ENCODE measurements at regions not wholly inside any gene's neighbourhood (a gene's known extent, or its start where the extent isn't known, plus 50 kb on each side); places are given as distances from the start of the nearest gene placed in this dataset.

DNA sequence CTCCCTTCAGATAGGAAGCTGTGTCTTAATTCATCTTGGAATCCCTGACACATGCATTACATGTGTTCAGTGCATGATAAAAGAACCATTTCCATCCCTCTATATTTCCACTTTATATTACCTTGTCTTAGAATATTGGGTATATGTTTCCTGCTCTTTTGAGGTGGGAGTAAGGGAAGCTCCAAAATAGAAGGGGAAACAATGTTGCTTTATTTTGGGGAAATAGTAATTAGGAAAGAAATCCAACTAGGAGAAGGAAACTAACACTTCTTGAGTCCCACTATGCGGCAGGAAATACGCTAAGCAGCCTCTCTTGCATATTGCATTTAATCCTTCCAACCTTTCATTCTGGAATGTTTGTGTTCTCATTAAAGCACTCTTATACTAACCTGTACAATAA is 89.4 kb upstream of the VAV3 start:
- no peak for DNase-seq (ENCODE audit: low read depth)
- no peak overlapping the region for H3K27ac ChIP-seq (ENCODE audit: low read depth, low read length)
- TF ChIP-seq EZH2 (IDR thresholded peaks at IDR 0.05; ENCODE audit: insufficient read depth, low read length) (no peak), CTCF (IDR thresholded peaks at IDR 0.05; ENCODE audit: insufficient read depth, low read depth, low read length) (no peak)
- no peaks in the 10 kb centered on the region for H3K36me3 ChIP-seq (ENCODE audit: insufficient read depth, low read length)
- H3K4me3 ChIP-seq (ENCODE audit: insufficient read depth, low read depth, low read length) = no peak overlapping the region
- H3K27me3 ChIP-seq (ENCODE audit: insufficient read depth, low read length) = no peaks in the 10 kb centered on the region
- Mint-ChIP-seq H3K27ac (ENCODE audit: unreplicated experiment) (no peak overlapping the region), H3K36me3 (ENCODE audit: low read depth, unreplicated experiment) (no peaks in the 10 kb centered on the region), H3K9me3 (ENCODE audit: unreplicated experiment) (peaks cover 3% of the 10 kb centered on the region), H3K27me3 (ENCODE audit: low read depth, unreplicated experiment) (no peaks in the 10 kb centered on the region), H3K4me3 (ENCODE audit: unreplicated experiment) (no peak overlapping the region), H3K4me1 (ENCODE audit: low read depth, unreplicated experiment) (peaks cover 29% of the 10 kb centered on the region)
- H3K4me1 ChIP-seq (ENCODE audit: insufficient read depth, low read length) = peaks cover 3% of the 10 kb centered on the region
- no peak overlapping the region for H2AFZ ChIP-seq (ENCODE audit: low read depth, low read length)
- no peaks in the 10 kb centered on the region for H3K9me3 ChIP-seq (ENCODE audit: insufficient read depth, low read depth, low read length)
- no peak overlapping the region for H3K4me2 ChIP-seq (ENCODE audit: low read length)
- no peaks in the 10 kb centered on the region for H4K20me1 ChIP-seq (ENCODE audit: insufficient read depth, low read length)
- FAIRE-seq = no peak
- H3K79me2 ChIP-seq (ENCODE audit: insufficient read depth, low read length) = no peaks in the 10 kb centered on the region
- H3K9ac ChIP-seq (ENCODE audit: low read length) = no peak overlapping the region

DNA sequence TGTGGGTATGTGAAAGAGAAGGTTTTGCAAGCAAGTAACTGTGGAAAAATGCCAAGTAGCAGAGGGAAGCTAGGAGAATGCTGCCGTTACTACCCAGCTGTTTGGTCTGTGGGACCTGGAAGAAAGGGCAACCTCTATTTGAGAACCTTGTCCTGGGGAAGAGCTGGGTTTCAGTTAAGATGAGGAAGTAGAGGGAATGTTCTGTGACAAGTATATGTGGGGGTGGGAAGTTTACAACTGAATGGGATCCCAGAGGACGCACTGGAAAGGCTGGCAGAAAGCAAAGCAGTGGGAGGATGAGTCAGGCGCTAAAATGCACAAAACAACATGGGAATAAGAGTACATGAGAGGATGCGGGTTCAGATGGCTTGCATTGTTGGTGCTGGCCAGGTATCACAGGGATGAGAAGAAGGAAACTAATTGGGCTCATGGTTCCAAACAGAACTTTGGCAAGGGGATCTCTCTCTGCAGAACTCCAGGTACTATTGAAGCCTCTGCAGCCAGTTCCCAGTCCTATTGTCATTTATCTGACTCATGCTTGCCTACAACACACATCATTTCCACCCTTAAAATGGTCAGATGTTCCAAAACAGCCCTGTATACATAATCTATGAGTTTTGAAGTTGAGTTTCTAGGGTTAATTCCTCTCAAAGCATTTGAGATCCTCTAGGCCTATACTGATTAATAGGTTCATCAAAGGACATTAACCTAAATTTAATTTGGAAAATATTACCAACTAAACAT is 88.5 kb upstream of the VAV3 start:
- Histone ChIP-seq H3K9me3 (ENCODE audit: insufficient read depth, low read depth, low read length) (peaks cover 3% of the 10 kb centered on the region), H4K20me1 (ENCODE audit: insufficient read depth, low read length) (no peaks in the 10 kb centered on the region), H3K4me2 (ENCODE audit: low read length) (peak overlapping the region; percentile 35), H3K4me1 (ENCODE audit: insufficient read depth, low read length) (peaks cover 4% of the 10 kb centered on the region), H2AFZ (ENCODE audit: low read depth, low read length) (peak overlapping the region; percentile 16), H3K79me2 (ENCODE audit: insufficient read depth, low read length) (no peaks in the 10 kb centered on the region), H3K36me3 (ENCODE audit: insufficient read depth, low read length) (no peaks in the 10 kb centered on the region), H3K4me3 (ENCODE audit: insufficient read depth, low read depth, low read length) (no peak overlapping the region), H3K27me3 (ENCODE audit: insufficient read depth, low read length) (no peaks in the 10 kb centered on the region), H3K27ac (ENCODE audit: low read depth, low read length) (no peak overlapping the region), H3K9ac (ENCODE audit: low read length) (no peak overlapping the region)
- no peak overlapping the region for H3K27ac Mint-ChIP-seq (ENCODE audit: unreplicated experiment)
- no peak for TF ChIP-seq EZH2 (IDR thresholded peaks at IDR 0.05; ENCODE audit: insufficient read depth, low read length)
- no peak for TF ChIP-seq CTCF (IDR thresholded peaks at IDR 0.05; ENCODE audit: insufficient read depth, low read depth, low read length)
- no peaks in the 10 kb centered on the region for H3K27me3 Mint-ChIP-seq (ENCODE audit: low read depth, unreplicated experiment)
- FAIRE-seq = no peak
- H3K4me3 Mint-ChIP-seq (ENCODE audit: unreplicated experiment) = no peak overlapping the region
- peaks cover 10% of the 10 kb centered on the region for H3K9me3 Mint-ChIP-seq (ENCODE audit: unreplicated experiment)
- peak; percentile 44 for DNase-seq (ENCODE audit: low read depth)
- H3K36me3 Mint-ChIP-seq (ENCODE audit: low read depth, unreplicated experiment) = no peaks in the 10 kb centered on the region
- peaks cover 27% of the 10 kb centered on the region for H3K4me1 Mint-ChIP-seq (ENCODE audit: low read depth, unreplicated experiment)

All from astrocyte (in vitro differentiated cells and primary cell).